HepG2 (cell line): ENCODE measurements at regions not wholly inside any gene's neighbourhood (a gene's known extent, or its start where the extent isn't known, plus 50 kb on each side); places are given as distances from the start of the nearest gene placed in this dataset.

ENCODE experiments used
- CEBPB ChIP-seq: IDR thresholded peaks from 2 replicates; pipeline ENCODE4 v1.6.1; 2011; ENCODE audit warnings: low read depth, low read length, improper control_type of control experiment, borderline replicate concordance
- RFX5 ChIP-seq: IDR thresholded peaks from 2 replicates; pipeline ENCODE4 v1.6.1; 2011; ENCODE audit warnings: low read depth, low read length, improper control_type of control experiment
- ZNF775 ChIP-seq: sonication (generic); formaldehyde crosslinking; IDR thresholded peaks from 2 replicates; pipeline ENCODE4 v1.4.0; 2020; ENCODE audit warnings: missing genetic modification reagents, mild to moderate bottlenecking, moderate library complexity, borderline replicate concordance

DNA sequence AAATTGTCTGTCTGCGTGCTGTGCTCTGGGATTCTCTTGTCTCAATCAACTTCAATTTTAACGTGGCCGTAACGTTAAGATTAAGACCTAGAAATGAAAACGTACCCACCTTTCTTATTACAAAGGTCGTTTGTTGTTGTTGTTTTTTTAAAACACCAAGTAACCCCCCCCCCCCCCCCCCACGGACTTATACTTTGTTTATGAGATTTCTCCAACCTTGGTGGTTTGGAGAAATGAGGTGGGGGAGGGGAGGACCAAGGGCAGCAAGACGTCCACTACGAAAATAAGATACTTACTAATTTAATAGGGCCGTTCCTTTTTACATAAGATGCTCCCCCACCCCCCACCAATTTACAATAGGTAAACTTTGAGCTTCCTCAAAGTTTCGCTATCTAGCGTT, 244.4 kb upstream of the TOPAZ1 start:
- TF ChIP-seq CEBPB (no peak), RFX5 (no peak), ZNF775 (CRISPR knock-in tag) (no peak)
